ENCODE measurements at regions not wholly inside any gene's neighbourhood (a gene's known extent, or its start where the extent isn't known, plus 50 kb on each side); places are given as distances from the start of the nearest gene placed in this dataset.

- TF ChIP-seq CTCF (IDR thresholded peaks at IDR 0.05) (no peak), POLR2A (IDR thresholded peaks at IDR 0.05; ENCODE audit: low read depth) (no peak), POLR2AphosphoS5 (IDR thresholded peaks at IDR 0.05) (no peak), EP300 (IDR thresholded peaks at IDR 0.05) (no peak)
These were observed 166.7 kb downstream of the KCNE4 start for GRCh38 chr2:223218587-223219178.
